Fibroblast of the aortic adventitia (primary cell): ENCODE measurements at regions not wholly inside any gene's neighbourhood (a gene's known extent, or its start where the extent isn't known, plus 50 kb on each side); places are given as distances from the start of the nearest gene placed in this dataset.

Experiments
- DNase-seq: peaks from one replicate; pipeline ENCODE4 v3.0.0-alpha.2; 2010; ENCODE audit warnings: low read depth
- H3K4me3 ChIP-seq: 2 replicates; pipeline ENCODE4 v1.5.1; 2011; ENCODE audit warnings: low read depth, mild to moderate bottlenecking, control low read depth, low read length, moderate library complexity
- CTCF ChIP-seq: IDR thresholded peaks from 2 replicates; pipeline ENCODE4 v1.5.1; 2011; ENCODE audit warnings: mild to moderate bottlenecking, low read length, control low read depth, inconsistent platforms; ENCODE audit not compliant: insufficient read depth

- no peak for TF ChIP-seq CTCF
- no peak for DNase-seq
- no peak overlapping the region for H3K4me3 ChIP-seq
These were observed 458.3 kb upstream of the BRINP1 start for GRCh38 chr9:119827526-119827925.

GRCh38 chr9:119827126-119827525 is 457.9 kb upstream of the BRINP1 start:
- no peak overlapping the region for H3K4me3 ChIP-seq
- TF ChIP-seq CTCF = no peak
- no peak for DNase-seq

- TF ChIP-seq CTCF = no peak
- DNase-seq = no peak
- no peak overlapping the region for H3K4me3 ChIP-seq
These were observed 449.6 kb upstream of the BRINP1 start for GRCh38 chr9:119818726-119819435.

GRCh38 chr9:119810645-119811429 is 441.6 kb upstream of the BRINP1 start:
- TF ChIP-seq CTCF = no peak
- DNase-seq = peak; percentile 50
- no peak overlapping the region for H3K4me3 ChIP-seq

- no peak overlapping the region for H3K4me3 ChIP-seq
- no peak for DNase-seq
- no peak for TF ChIP-seq CTCF
These were observed 434.4 kb upstream of the BRINP1 start for GRCh38 chr9:119803679-119804078.

- no peak for TF ChIP-seq CTCF
- peak; percentile 35 for DNase-seq
These were observed 433.4 kb upstream of the BRINP1 start for GRCh38 chr9:119802621-119803020.

More at GRCh38 chr9:119802621-119803020, 433.4 kb upstream of the BRINP1 start:
- H3K4me3 ChIP-seq = no peak overlapping the region
